GM18498 (cell line): ENCODE measurements at regions not wholly inside any gene's neighbourhood (a gene's known extent, or its start where the extent isn't known, plus 50 kb on each side); places are given as distances from the start of the nearest gene placed in this dataset.

Experiments used
- ATAC-seq: cut with Tn5 transposase; IDR thresholded peaks from one replicate; pipeline ENCODE4 v1.9.1; 2021; ENCODE audit warnings: mild to moderate bottlenecking, moderate library complexity; ENCODE audit not compliant: unreplicated experiment

GRCh38 chr12:28601570-28602058 lies 411.4 kb downstream of the CCDC91 start:
- ATAC-seq, result no peak

- ATAC-seq, result no peak
These were observed 412.5 kb downstream of the CCDC91 start for GRCh38 chr12:28602786-28603185.

- no peak for ATAC-seq
These were observed 413.0 kb downstream of the CCDC91 start for GRCh38 chr12:28603239-28603638.

DNA sequence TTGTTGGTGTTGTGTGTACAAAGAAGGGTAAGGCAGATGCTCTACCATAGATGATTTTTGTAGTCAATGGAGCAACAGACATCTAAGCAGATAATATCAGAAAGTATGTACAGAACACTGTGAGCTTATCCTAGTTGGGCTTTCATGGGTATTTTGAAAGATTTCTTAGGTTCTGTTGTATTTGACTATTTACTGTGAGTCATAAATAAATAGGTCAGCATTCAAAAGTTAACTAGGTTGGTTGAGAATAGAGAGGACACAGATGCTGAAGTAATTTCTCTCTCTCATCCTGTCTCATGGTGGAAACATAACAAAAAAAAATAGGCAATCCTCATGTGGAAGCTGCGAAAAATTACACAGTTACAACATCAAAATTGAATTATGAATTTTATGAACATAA lies 413.5 kb downstream of the CCDC91 start:
- ATAC-seq, result no peak

- no peak for ATAC-seq
These were observed 414.0 kb downstream of the CCDC91 start for GRCh38 chr12:28604240-28604639.

DNA sequence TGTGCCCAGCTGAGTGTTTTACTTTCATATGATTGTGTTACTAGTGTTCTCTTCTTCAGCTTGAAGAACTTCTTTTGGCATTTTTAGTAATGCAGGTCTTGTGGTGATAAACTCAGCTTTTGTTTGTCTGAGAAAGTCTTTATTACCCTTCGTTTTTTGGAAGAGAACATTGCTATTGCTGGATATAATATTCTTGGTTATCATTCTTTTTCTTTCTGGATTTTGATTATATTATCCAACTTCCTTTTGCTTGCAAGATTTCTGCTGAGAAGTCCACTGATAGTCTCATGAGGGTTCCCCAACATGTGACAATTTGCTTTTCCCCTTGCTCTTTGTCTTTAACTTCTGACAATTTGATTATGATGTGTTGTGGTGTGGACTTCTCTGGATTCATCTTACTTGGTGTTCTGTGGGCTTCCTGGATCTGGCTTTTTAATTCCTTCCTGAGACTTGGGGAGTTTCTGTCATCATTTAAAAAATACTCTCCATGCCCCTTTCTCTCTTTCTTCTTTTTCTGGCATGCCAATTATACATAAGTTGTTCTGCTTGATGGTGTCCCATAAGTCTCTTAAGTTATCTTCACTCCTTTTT lies 416.8 kb downstream of the CCDC91 start:
- ATAC-seq, result no peak

- ATAC-seq, result no peak
These were observed 420.3 kb downstream of the CCDC91 start for GRCh38 chr12:28610401-28611114.

GRCh38 chr12:28611115-28611435 lies 420.8 kb downstream of the CCDC91 start:
- no peak for ATAC-seq

- no peak for ATAC-seq
These were observed 421.2 kb downstream of the CCDC91 start for GRCh38 chr12:28611449-28611848.

DNA sequence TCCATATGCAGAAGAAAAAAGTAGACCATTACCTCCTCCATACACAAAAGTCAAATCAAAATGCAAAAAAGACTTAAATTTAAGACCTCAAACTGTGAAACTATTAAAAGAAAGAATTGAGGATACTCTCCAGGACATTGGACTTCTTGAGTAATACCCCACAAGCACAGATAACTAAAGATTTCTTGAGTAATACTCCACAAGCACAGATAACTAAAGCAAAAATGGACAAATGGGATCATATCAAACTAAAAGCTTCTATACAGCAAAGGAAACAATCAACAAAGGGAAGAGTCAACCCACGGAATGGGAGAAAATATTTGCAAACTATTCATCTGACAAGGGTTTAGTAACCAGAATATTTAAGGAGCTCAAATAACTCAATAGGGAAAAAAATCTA lies 427.9 kb downstream of the CCDC91 start:
- ATAC-seq, result no peak

- ATAC-seq, result no peak
These were observed 428.5 kb downstream of the CCDC91 start for GRCh38 chr12:28618772-28619171.

DNA sequence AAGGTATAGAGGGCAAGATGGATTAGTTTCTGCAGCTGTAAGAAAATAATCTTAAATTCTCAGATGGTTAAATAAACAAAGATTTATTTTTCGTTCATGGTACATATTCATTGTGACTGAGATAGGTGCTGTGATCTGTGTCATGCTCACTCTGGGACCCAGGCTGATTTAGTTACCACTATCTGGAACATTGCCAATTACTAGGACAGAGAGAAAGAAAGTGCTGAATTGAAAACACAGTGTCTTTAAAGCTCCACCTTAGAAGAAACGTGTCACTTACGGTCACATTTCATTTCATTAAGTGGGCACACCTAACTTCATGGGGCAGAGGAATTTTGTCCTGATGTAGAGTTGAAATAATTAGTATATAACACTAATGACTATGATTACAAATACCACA lies 430.0 kb downstream of the CCDC91 start:
- no peak for ATAC-seq

DNA sequence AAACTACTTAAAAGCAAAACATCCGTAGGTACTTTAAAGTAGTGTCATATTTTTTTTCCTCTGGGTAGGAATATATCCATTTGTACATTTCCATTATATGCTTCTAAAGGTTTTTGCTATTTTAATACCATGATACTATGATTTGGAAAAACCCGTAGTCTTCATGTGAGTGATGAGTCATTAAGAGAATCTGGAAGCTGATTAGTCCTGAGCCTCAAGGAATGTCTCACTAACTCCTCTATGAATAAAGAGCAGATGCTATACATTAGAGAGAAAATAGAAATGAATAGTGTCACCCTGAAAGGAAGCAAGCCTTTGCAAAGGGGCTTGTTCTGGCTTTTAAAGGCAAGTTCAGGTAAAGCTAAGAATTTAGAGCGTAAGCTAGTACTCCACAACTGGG lies 432.1 kb downstream of the CCDC91 start:
- no peak for ATAC-seq

- ATAC-seq, result no peak
These were observed 436.2 kb downstream of the CCDC91 start for GRCh38 chr12:28626504-28626903.

DNA sequence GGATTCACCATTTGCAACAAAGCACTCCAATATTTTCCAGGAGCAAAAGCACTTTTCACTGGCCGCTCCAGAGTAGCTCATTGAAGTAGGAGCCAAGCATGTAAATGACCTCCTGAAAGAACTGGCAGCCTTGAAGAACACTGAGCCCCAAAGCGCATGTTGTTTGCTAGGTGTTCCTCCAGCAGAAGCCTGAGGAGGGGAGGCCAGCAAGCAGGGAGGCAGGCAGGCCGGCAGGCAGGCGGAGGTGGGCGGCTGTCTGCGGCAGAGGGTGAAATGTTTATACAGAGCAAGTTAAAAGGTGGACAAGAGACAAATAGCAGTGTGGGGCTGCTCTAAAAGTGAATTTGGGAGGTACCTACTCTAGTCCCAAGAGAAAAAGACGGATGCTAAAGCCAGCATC lies 439.4 kb downstream of the CCDC91 start:
- ATAC-seq, result no peak

- ATAC-seq, result no peak
These were observed 441.6 kb downstream of the CCDC91 start for GRCh38 chr12:28631831-28632230.

DNA sequence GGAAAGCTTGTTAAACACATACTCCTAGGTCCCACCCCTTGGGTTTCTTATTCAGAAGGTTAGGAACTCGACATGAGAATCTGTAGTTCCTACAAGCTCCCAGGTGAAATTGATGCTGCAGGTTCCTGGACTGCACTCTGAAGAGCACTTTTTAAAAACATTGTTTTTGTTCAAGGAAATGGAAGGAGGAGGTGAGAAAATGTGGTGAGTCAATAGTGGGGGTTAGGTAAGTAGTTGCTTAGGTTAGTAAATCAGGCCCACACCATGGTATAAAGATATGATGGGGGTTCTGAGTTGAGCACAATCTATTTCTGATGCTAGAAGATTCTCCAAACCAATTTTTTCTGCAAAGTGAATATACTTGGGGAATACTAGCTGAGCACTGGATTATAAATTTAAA lies 450.3 kb downstream of the CCDC91 start:
- ATAC-seq, result no peak

DNA sequence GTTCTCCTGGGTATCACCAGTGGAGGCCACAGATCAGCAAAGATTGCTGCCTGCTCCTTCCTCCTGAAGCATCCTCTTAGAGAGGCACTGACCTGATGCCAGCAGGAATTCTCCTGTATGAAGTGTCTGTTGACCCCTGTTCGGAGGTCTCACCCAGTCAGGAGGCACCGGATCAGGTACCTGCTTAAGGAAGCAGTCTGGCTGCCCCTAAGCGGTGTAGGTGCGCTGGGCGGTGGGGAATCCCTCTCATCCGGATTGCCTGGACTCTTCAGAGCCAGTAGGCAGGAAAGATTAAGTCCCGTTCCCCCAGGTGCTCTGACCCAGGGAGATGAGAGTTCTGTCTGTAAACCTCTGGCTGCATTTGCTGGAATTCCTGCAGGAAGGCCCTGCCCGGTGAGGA lies 455.2 kb downstream of the CCDC91 start:
- ATAC-seq, result no peak

DNA sequence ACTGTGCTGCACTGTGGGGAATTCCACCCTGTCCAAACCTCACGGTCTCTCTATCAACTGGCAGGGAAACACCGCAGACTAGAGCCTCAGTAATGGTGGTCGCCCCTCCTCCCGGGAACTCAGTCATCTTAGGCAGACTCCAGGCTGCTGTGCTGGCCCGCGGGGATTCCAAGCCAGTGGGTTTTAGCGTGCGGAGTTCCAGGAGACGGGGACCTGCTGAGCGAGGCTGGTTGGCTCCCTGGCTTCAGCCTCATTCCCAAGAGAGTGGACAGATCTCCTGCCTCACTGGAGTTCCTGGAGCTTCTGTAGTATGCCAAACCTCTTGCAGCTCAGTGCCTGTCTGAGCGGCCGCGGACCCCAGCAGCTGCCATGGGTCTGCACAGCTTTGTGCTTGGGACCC lies 455.6 kb downstream of the CCDC91 start:
- no peak for ATAC-seq

DNA sequence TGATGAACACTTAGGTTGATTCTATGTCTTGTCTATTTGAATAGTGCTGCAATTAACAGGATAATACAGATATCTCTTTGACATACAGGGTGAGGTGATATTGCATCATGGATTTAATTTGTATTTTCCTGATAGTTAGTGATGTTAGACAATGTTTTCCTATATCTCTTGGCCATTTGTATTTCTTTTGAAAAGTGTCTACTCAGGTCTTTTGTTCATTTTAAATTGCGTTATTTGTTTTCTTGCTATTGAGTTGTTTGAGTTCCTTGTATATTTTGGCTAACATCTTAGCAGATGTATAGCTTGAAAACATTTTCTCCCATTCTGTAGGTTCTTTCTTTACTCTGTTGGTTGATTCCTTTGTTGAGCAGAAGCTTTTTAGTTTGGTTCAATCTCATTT lies 460.6 kb downstream of the CCDC91 start:
- no peak for ATAC-seq

- no peak for ATAC-seq
These were observed 462.0 kb downstream of the CCDC91 start for GRCh38 chr12:28652239-28652638.

DNA sequence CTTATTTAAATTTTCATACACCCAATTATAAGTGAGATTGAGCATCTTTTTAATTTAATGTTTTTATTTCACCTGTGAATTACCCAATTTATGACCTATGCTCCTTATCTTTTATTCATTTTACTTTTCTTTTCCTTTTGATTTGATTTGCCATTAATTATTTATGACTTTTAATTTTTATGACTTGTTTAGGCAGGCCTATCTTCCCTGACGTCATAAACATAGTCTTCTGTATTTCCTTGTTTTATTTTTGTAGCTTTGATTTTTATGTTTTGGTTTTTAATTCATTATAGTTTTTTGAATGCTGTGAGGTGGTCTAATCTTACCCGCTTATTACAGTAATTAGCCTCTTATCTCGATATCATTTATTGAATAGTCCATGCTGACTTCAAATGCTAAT lies 467.1 kb upstream of the FAR2 start:
- no peak for ATAC-seq

DNA sequence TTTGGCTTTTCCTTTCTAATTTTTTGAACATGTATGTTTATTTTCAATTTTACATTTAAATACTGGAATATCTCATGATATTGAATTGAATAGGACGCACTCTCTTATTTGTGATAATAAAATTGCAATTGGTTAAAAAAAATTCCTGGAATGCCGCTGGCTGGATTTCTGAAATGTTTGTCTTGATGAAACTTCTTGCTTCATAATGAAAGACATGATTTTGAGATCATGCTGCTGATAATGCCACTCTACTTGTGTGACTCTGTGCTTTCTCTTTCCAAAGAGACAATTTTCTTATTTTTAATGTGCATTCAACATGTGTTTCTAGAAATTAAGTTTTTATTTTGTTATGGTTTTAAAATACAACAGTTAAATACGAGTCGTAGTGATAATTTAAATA lies 465.7 kb upstream of the FAR2 start:
- no peak for ATAC-seq
